WTC11 (cell line): ENCODE measurements at regions not wholly inside any gene's neighbourhood (a gene's known extent, or its start where the extent isn't known, plus 50 kb on each side); places are given as distances from the start of the nearest gene placed in this dataset.

Source experiments
- ATAC-seq: fragments of 200-7000 bp; cut with Tn5 transposase; 2 replicates; pipeline ENCODE4 v1.10.0; 2021; ENCODE audit warnings: mild to moderate bottlenecking, moderate library complexity
- CTCF ChIA-PET: fragments of 300-600 bp; sonication (Branson Sonifier 250); formaldehyde crosslinking; loops from one replicate; lab custom pipeline; 2021; ENCODE audit warnings: antibody characterized with exemption; lab: Charles Lee
- POLR2A ChIA-PET: fragments of 350-600 bp; sonication (Branson Sonifier 250); formaldehyde crosslinking; loops from one replicate; lab custom pipeline; 2021; ENCODE audit warnings: antibody characterized with exemption; lab: Charles Lee
- DNase-seq: peaks from one replicate; pipeline ENCODE4 v3.0.0; 2021; ENCODE audit warnings: low spot score
- H3K27ac Mint-ChIP-seq: 2 replicates; pipeline ENCODE4 v1.8.0; 2021; ENCODE audit warnings: mixed read lengths
- H3K27me3 Mint-ChIP-seq: 2 replicates; pipeline ENCODE4 v1.8.0; 2021; ENCODE audit warnings: low read depth, mild to moderate bottlenecking, moderate library complexity, mixed read lengths
- H3K36me3 Mint-ChIP-seq: 2 replicates; pipeline ENCODE4 v1.8.0; 2021; ENCODE audit warnings: mixed read lengths
- H3K4me1 Mint-ChIP-seq: 2 replicates; pipeline ENCODE4 v1.8.0; 2022; ENCODE audit warnings: mixed read lengths
- H3K4me3 Mint-ChIP-seq: 2 replicates; pipeline ENCODE4 v1.8.0; 2021; ENCODE audit warnings: mild to moderate bottlenecking, moderate library complexity, mixed read lengths
- H3K9me3 Mint-ChIP-seq: 2 replicates; pipeline ENCODE4 v1.8.0; 2021; ENCODE audit warnings: mixed read lengths
- ATF1 ChIP-seq: sonication (generic); formaldehyde crosslinking; IDR thresholded peaks from 2 replicates; pipeline ENCODE4 v1.8.1; 2023; ENCODE audit warnings: mild to moderate bottlenecking, moderate library complexity, missing genetic modification reagents
- FOXK1 ChIP-seq: sonication (generic); formaldehyde crosslinking; IDR thresholded peaks from 2 replicates; pipeline ENCODE4 v1.8.0; 2022; ENCODE audit warnings: mild to moderate bottlenecking, moderate library complexity, missing genetic modification reagents
- GTF2I ChIP-seq: fragments of 250-450 bp; sonication (Bioruptor Pico); conservative IDR thresholded peaks from 2 replicates; pipeline ENCODE4 v1.4.0; 2021; ENCODE audit warnings: mild to moderate bottlenecking
- IRF2 ChIP-seq: sonication (generic); formaldehyde crosslinking; IDR thresholded peaks from 2 replicates; pipeline ENCODE4 v1.8.0; 2022; ENCODE audit warnings: low read depth, missing genetic modification reagents, borderline replicate concordance
- MYBL2 ChIP-seq: sonication (generic); formaldehyde crosslinking; IDR thresholded peaks from 2 replicates; pipeline ENCODE4 v1.8.1; 2023; ENCODE audit warnings: mild to moderate bottlenecking, moderate library complexity, missing genetic modification reagents
- NFE2L1 ChIP-seq: sonication (generic); formaldehyde crosslinking; IDR thresholded peaks from 2 replicates; pipeline ENCODE4 v1.8.1; 2023; ENCODE audit warnings: missing genetic modification reagents
- NR2C2 ChIP-seq: sonication (generic); formaldehyde crosslinking; IDR thresholded peaks from 2 replicates; pipeline ENCODE4 v1.8.0; 2022; ENCODE audit warnings: mild to moderate bottlenecking, missing genetic modification reagents
- SMAD3 ChIP-seq: sonication (generic); formaldehyde crosslinking; IDR thresholded peaks from 2 replicates; pipeline ENCODE4 v1.8.0; 2022; ENCODE audit warnings: missing genetic modification reagents, mild to moderate bottlenecking, borderline replicate concordance
- SMAD4 ChIP-seq: sonication (generic); formaldehyde crosslinking; IDR thresholded peaks from 2 replicates; pipeline ENCODE4 v1.8.0; 2022; ENCODE audit warnings: mild to moderate bottlenecking, missing genetic modification reagents
- TEAD4 ChIP-seq: sonication (generic); formaldehyde crosslinking; IDR thresholded peaks from 2 replicates; pipeline ENCODE4 v1.8.0; 2022; ENCODE audit warnings: mild to moderate bottlenecking, missing genetic modification reagents
- ZNF121 ChIP-seq: sonication (generic); formaldehyde crosslinking; IDR thresholded peaks from 2 replicates; pipeline ENCODE4 v1.8.0; 2023; ENCODE audit warnings: missing genetic modification reagents
- ZNF219 ChIP-seq: sonication (generic); formaldehyde crosslinking; IDR thresholded peaks from 2 replicates; pipeline ENCODE4 v1.8.0; 2023; ENCODE audit warnings: missing genetic modification reagents, mild to moderate bottlenecking, borderline replicate concordance
- ZNF263 ChIP-seq: sonication (generic); formaldehyde crosslinking; IDR thresholded peaks from 2 replicates; pipeline ENCODE4 v1.8.1; 2022; ENCODE audit warnings: low read depth, mild to moderate bottlenecking, moderate library complexity, missing genetic modification reagents
- ZNF423 ChIP-seq: fragments of 250-450 bp; sonication (Bioruptor Pico); IDR thresholded peaks from 2 replicates; pipeline ENCODE4 v2.1.2; 2022; ENCODE audit warnings: mild to moderate bottlenecking, moderate library complexity
- TF ChIP-seq, protein P1 (sequence below): fragments of 250-450 bp; sonication (Bioruptor Pico); conservative IDR thresholded peaks from 2 replicates; pipeline ENCODE4 v1.9.0; 2021; ENCODE audit warnings: mild to moderate bottlenecking
- TF ChIP-seq, protein P2 (sequence below): sonication (generic); formaldehyde crosslinking; IDR thresholded peaks from 2 replicates; pipeline ENCODE4 v1.8.1; 2023; ENCODE audit warnings: mild to moderate bottlenecking, missing genetic modification reagents, moderate library complexity
- TF ChIP-seq, protein P3 (sequence below): sonication (generic); formaldehyde crosslinking; IDR thresholded peaks from 2 replicates; pipeline ENCODE4 v1.8.1; 2022; ENCODE audit warnings: mild to moderate bottlenecking, missing genetic modification reagents, moderate library complexity, borderline replicate concordance
- TF ChIP-seq, protein P4 (sequence below): fragments of 250-450 bp; sonication (Bioruptor Pico); IDR thresholded peaks from 2 replicates; pipeline ENCODE4 v1.8.0; 2021; ENCODE audit warnings: mild to moderate bottlenecking
- TF ChIP-seq, protein P5 (sequence below): sonication (generic); formaldehyde crosslinking; IDR thresholded peaks from 2 replicates; pipeline ENCODE4 v1.8.0; 2022; ENCODE audit warnings: mild to moderate bottlenecking, missing genetic modification reagents
- TF ChIP-seq, protein P6 (sequence below): sonication (generic); formaldehyde crosslinking; IDR thresholded peaks from 2 replicates; pipeline ENCODE4 v1.8.1; 2022; ENCODE audit warnings: mild to moderate bottlenecking, moderate library complexity, missing genetic modification reagents
- TF ChIP-seq, protein P7 (sequence below): sonication (generic); formaldehyde crosslinking; conservative IDR thresholded peaks from 2 replicates; pipeline ENCODE4 v1.8.1; 2023; ENCODE audit warnings: mild to moderate bottlenecking, low read depth, missing genetic modification reagents, moderate library complexity
- TF ChIP-seq, protein P8 (sequence below): sonication (generic); formaldehyde crosslinking; conservative IDR thresholded peaks from 2 replicates; pipeline ENCODE4 v1.8.1; 2022; ENCODE audit warnings: mild to moderate bottlenecking, missing genetic modification reagents

DNA sequence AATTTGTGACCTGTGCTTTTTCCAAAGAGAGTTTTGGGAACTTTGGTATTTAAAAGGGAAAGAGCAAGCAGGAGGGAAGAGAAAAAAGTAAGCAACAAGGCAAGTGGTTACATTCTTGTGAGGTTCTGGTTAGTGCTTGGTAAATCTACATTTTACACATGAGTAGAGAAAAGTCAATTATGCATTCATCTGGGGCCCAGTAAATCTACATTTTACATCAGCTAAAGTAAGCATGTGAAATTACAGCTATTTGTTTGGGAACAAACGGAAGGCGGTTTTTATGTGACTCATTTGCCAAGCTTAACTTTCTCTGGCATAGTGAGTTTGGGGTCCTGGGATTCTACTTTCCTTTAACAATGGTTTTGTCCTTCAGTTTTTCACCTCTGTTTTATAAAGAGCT is 102.2 kb downstream of the SNX18 start (continued):
- TF ChIP-seq, protein P1, sequence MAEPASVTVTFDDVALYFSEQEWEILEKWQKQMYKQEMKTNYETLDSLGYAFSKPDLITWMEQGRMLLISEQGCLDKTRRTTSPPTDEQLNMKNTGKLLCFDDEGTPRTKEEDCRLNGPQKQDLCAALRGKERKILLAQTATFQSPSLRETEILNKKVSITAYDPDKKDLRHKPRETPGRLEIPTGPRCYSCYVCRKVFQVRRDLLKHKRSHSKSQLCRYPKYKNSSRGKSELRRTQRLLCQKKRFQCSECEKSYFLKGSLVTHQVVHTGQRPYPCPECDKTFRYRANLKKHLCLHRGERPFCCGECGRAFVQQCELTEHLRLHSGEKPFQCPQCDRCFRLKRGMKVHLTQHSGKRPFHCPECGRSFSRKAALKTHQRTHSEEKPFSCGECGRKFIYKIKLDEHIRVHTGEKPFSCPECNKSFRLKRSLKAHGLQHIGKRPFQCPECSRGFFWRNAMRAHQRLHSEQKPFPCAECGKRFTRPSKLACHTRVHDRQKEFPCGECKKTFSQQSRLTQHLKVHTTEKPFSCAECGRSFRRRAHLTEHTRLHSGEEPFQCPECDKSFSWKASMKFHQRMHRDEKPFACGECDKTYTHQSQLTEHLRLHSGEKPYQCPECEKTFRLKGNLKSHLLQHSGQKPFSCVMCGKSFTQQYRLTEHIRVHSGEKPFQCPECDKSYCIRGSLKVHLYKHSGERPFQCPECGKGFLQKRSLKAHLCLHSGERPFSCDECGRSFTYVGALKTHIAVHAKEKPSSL (CRISPR knock-in tag), result no peak
- no peak for TF ChIP-seq TEAD4 (CRISPR knock-in tag)
- TF ChIP-seq NR2C2 (CRISPR knock-in tag), result no peak
- TF ChIP-seq, protein P2, sequence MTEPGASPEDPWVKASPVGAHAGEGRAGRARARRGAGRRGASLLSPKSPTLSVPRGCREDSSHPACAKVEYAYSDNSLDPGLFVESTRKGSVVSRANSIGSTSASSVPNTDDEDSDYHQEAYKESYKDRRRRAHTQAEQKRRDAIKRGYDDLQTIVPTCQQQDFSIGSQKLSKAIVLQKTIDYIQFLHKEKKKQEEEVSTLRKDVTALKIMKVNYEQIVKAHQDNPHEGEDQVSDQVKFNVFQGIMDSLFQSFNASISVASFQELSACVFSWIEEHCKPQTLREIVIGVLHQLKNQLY (CRISPR knock-in tag), result no peak

DNA sequence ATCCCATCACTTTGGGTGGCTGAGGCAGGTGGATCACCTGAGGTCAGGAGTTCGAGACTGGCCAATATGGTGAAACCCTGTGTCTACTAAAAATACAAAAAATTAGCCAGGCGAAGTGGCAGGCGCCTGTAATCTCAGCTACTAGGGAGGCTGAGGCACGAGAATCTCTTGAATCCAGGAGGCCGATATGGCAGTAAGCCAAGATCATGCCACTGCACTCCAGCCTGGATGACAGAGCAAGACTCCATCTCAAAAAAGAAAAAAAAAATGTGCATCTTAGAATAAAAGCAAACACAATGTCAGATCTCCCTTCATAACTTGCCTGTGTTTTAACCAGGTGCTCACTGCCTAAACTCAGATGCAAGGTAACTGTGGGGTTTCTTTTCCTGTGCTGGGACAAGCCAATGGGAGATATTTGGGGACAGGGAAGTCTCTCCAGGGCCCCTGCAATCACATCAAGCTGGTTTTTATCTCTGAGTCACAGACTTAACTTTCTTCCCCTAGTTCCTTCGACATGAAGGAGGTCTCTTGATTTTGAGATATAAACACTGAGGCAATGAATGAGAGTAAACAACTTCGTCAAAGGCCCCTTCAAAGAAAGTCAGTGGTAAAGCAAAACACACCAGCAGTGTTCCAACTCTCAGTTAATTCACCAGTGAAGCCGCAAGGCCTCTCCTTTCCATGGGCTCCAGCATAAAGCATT is 99.1 kb downstream of the SNX18 start:
- peaks cover 11% of the 10 kb centered on the region for H3K9me3 Mint-ChIP-seq
- CTCF ChIA-PET, result no interaction called here
- POLR2A ChIA-PET, result no interaction called here

More for the DNA sequence above, 99.1 kb downstream of the SNX18 start:
- Mint-ChIP-seq H3K36me3 (0 out of 2 replicates have a peak, but pooled peaks cover 2% of the 10 kb centered on the region), H3K4me1 (peaks cover 20% of the 10 kb centered on the region), H3K27ac (no peak overlapping the region), H3K4me3 (no peak overlapping the region), H3K27me3 (peaks cover 3% of the 10 kb centered on the region; the same call in 1 of the 2 replicates)
- no peak for DNase-seq
- ATAC-seq, result no peak
- no peak for TF ChIP-seq ZNF263
- TF ChIP-seq SMAD3 (CRISPR knock-in tag), result no peak
- TF ChIP-seq, protein P3, sequence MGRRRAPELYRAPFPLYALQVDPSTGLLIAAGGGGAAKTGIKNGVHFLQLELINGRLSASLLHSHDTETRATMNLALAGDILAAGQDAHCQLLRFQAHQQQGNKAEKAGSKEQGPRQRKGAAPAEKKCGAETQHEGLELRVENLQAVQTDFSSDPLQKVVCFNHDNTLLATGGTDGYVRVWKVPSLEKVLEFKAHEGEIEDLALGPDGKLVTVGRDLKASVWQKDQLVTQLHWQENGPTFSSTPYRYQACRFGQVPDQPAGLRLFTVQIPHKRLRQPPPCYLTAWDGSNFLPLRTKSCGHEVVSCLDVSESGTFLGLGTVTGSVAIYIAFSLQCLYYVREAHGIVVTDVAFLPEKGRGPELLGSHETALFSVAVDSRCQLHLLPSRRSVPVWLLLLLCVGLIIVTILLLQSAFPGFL (CRISPR knock-in tag), result no peak
- no peak for TF ChIP-seq ZNF219 (CRISPR knock-in tag)
- TF ChIP-seq, protein P4, sequence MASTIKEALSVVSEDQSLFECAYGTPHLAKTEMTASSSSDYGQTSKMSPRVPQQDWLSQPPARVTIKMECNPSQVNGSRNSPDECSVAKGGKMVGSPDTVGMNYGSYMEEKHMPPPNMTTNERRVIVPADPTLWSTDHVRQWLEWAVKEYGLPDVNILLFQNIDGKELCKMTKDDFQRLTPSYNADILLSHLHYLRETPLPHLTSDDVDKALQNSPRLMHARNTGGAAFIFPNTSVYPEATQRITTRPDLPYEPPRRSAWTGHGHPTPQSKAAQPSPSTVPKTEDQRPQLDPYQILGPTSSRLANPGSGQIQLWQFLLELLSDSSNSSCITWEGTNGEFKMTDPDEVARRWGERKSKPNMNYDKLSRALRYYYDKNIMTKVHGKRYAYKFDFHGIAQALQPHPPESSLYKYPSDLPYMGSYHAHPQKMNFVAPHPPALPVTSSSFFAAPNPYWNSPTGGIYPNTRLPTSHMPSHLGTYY (CRISPR knock-in tag), result no peak
- no peak for TF ChIP-seq ATF1 (CRISPR knock-in tag)
- no peak for TF ChIP-seq FOXK1
- no peak for TF ChIP-seq SMAD4 (CRISPR knock-in tag)
- TF ChIP-seq, protein P5, sequence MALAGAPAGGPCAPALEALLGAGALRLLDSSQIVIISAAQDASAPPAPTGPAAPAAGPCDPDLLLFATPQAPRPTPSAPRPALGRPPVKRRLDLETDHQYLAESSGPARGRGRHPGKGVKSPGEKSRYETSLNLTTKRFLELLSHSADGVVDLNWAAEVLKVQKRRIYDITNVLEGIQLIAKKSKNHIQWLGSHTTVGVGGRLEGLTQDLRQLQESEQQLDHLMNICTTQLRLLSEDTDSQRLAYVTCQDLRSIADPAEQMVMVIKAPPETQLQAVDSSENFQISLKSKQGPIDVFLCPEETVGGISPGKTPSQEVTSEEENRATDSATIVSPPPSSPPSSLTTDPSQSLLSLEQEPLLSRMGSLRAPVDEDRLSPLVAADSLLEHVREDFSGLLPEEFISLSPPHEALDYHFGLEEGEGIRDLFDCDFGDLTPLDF (CRISPR knock-in tag), result no peak
- no peak for TF ChIP-seq NFE2L1 (CRISPR knock-in tag)
- TF ChIP-seq IRF2 (CRISPR knock-in tag), result no peak
- no peak for TF ChIP-seq MYBL2
- no peak for TF ChIP-seq ZNF423 (CRISPR knock-in tag)
- TF ChIP-seq, protein P6, sequence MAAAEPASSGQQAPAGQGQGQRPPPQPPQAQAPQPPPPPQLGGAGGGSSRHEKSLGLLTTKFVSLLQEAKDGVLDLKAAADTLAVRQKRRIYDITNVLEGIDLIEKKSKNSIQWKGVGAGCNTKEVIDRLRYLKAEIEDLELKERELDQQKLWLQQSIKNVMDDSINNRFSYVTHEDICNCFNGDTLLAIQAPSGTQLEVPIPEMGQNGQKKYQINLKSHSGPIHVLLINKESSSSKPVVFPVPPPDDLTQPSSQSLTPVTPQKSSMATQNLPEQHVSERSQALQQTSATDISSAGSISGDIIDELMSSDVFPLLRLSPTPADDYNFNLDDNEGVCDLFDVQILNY (CRISPR knock-in tag), result no peak
- TF ChIP-seq, protein P7, sequence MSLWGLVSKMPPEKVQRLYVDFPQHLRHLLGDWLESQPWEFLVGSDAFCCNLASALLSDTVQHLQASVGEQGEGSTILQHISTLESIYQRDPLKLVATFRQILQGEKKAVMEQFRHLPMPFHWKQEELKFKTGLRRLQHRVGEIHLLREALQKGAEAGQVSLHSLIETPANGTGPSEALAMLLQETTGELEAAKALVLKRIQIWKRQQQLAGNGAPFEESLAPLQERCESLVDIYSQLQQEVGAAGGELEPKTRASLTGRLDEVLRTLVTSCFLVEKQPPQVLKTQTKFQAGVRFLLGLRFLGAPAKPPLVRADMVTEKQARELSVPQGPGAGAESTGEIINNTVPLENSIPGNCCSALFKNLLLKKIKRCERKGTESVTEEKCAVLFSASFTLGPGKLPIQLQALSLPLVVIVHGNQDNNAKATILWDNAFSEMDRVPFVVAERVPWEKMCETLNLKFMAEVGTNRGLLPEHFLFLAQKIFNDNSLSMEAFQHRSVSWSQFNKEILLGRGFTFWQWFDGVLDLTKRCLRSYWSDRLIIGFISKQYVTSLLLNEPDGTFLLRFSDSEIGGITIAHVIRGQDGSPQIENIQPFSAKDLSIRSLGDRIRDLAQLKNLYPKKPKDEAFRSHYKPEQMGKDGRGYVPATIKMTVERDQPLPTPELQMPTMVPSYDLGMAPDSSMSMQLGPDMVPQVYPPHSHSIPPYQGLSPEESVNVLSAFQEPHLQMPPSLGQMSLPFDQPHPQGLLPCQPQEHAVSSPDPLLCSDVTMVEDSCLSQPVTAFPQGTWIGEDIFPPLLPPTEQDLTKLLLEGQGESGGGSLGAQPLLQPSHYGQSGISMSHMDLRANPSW (CRISPR knock-in tag), result no peak
- TF ChIP-seq ZNF121 (CRISPR knock-in tag), result no peak
- no peak for TF ChIP-seq GTF2I (CRISPR knock-in tag)
- no peak for TF ChIP-seq NR2C2 (CRISPR knock-in tag)
- TF ChIP-seq, protein P8, sequence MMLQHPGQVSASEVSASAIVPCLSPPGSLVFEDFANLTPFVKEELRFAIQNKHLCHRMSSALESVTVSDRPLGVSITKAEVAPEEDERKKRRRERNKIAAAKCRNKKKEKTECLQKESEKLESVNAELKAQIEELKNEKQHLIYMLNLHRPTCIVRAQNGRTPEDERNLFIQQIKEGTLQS, result no peak
